GM21526 (cell line): ENCODE measurements at regions not wholly inside any gene's neighbourhood (a gene's known extent, or its start where the extent isn't known, plus 50 kb on each side); places are given as distances from the start of the nearest gene placed in this dataset.
"Not testable (repeated sequence)": the region's sequence is repeated elsewhere in the genome, so short reads cannot be mapped to it uniquely, and the experiment has no call there.

Experiments
- ATAC-seq: cut with Tn5 transposase; IDR thresholded peaks from one replicate; pipeline ENCODE4 v1.9.1; 2021; ENCODE audit warnings: moderate library complexity; ENCODE audit not compliant: unreplicated experiment, low FRiP score

DNA sequence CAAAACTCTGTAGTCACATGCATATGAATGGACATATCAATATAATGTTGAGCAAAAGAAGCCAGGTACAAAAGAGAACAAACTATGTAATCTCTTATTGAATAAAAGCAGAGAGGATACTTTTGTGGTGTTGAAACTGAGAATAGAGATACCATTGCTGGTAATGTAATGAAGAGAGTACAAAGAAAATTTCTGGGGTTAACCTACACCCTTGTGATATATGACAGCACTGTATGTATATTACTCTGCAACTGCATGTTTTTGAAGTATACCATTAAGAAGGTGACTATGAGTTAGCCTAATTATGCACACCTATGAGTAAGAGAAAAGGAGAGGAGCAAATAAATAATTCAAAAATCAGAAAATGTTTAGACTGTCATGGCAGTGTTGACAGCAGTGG lies 268.8 kb upstream of the DEFB112 start:
- no peak for ATAC-seq

DNA sequence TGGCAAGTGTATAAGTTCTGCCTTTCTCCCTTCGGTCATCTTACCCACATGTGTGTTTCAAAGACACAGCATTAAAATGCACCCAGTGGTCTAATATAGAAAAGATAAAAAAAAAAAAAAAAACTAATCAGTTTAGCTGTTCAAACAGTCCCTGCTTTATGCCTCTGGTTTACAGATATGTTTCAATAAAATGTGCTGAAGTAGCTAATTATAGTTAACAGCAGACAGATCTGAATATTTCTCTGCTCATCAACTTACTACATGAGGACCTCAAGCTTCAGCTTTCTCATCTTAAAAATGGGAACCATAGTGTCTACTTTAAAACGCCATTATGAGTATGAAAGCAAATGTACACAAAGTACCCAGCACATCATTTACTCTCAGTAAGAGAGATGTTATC lies 280.6 kb upstream of the DEFB112 start:
- no peak for ATAC-seq

DNA sequence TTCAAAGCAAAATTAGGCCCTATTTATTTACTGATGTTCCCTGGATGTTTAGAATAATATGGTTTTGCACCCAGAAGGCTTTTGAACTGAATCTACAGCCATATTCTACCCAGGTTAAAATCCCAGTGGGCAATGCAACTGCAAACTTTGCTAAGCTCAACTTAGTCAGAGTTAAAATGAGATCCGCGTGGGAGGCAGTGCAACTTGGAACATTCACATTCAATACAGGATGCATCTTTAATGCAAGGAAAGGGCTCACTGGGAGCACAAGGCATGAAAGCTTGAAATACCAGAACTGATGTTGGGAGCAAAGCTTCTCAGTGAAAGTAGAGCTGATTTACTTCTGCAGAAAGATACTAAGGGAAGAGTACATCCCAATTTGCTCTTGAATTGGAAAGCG lies 281.2 kb upstream of the DEFB112 start:
- no peak for ATAC-seq

DNA sequence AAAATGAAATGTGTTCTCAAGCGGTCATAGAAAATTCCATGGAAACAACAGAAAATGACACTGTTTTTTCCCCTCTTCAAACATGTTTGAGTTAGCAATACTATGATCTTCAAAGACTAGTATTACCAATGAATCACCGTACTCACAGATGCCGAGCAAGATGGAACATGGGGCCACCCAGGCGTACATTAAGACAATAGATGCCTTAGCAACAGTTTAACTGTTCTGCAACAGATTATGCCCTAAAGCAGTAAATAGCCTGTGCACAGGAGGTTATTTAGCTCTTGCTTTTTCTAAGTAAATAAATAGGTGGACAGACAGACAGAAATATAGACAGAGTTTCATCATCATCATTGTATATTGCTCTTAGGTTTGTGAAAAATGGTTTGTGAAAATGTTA lies 284.0 kb upstream of the DEFB112 start:
- ATAC-seq, result no peak

DNA sequence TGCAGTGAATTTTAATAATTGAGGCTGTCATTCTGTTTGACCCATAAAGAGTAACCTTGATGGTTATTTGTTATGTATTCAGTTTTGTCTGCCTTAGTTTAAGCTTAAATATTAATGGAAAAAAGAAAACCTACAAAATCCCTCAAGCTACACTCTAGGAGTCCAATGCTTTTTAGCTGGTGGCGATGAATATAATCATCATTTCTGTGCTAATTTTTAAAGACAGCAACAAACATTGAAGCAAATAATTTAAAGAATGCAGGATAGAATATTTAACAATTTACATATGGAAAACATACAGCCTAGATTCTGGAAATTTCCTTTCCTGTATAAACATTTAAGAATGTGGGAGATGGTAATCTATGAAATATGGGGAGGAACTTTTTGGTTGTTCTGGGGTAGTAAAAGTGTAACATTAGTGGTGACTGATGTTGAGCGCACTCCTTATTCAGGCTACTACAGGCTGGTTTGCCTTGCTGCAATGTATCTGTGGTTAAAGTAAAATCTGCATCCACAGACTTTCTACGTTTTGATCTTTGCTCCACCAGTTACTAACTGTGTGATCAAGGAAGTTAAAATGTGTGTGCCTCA lies 287.9 kb upstream of the DEFB112 start:
- ATAC-seq, result no peak

DNA sequence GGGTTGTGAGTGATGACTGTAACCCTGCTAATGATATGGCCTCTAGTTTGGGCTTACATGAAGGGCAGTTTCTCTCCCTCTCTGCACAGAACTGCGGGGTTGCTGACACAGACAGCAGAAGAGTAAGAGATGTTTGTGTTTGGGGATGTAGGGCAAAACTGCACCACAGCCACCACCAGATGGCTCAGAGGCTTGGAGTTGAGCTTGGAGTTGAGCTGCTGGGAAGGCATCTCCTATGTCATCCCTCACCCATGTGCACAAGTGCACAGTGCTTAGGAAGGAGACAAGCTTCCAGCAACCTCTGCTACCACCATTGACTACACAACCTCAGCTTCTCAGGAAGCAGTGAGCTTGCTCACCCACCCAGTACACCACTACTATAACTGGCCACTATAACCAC lies 303.9 kb upstream of the DEFB112 start:
- no peak for ATAC-seq

DNA sequence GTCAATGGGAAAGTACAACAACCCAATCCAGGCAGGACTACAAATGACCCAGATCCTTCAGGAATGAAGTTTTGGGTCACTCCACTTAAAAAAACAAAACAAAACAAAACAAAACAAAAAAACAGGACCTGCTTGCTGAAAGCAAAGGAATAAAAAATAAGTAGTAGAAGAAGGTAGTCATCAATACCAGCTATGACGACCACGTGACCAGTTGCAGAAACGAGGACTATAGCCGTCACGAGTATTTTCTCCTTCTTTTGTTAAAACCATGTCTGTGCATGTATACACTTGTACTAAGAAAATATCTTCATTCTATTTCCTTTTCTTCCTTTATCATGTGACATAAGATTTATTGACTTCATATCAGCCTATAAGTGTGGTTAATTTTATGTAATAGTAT lies 308.4 kb upstream of the DEFB112 start:
- ATAC-seq, result no peak

DNA sequence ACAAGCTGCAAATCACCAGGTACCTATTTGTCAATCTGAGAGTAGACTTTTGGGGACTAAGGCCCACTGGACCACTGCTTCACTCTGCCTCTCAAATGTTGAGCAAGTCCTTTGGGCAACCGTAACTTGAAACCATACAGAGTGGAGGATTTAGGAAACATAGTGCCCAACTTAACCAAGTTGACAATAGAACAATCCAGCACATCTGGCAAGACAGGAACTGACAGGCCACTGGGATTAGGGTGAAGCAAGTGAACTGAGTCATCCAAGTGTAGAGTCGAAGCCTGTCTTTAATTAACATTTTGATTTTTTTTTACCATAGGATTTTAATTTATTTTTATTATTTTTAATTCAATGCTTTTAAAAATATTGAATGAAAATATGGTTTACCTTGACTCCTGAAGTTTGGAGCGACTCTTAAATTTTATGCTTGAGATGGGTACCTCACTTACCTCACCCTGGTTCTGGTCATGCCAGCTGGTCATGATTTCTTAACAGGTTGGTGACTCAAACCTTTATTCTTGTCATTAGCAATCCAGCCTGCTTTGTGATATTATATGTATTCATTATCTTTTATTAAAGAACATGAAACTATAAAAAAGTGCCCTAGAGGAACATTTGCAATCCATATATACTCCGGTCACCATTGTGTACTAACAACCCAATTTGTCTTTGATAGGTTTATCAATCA lies 312.1 kb upstream of the DEFB112 start:
- no peak for ATAC-seq

DNA sequence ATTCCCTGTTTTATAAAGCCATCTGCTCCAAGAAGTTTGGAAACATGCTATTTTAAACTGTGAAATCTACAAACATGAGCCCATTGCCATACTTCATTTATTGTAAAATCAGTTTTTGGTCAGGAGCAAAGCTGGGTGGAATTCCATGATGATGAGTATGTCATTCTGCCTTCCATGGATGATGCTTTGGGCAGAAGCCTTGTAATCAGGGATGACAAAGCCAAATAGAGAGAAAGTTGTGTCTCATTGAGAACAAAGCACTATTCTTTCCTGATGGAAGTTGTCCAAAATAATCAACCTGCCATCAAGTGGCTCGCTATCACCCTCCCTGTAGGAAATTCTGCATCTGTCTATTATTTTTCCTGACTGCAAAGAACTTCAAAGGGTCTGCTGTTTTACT lies 313.0 kb upstream of the DEFB112 start:
- no peak for ATAC-seq

DNA sequence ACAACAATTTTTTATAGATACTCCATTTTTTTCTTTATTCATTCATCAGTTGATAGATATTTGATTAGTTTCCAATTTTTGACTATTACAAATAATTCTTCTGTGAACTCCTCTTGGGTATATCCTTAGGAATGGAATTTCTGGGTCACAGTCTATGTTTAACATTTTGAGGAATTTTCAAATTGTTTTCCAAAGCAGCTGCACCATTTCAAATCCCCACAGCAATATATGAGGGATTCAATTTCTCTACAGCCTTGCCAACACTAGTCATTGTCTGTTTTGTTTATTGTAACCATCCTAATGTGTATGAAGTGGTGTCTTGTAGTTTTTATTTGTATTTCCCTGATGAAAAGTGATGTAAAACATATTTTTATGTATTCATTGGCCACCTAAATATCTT lies 320.3 kb upstream of the DEFB112 start:
- ATAC-seq, result no peak

DNA sequence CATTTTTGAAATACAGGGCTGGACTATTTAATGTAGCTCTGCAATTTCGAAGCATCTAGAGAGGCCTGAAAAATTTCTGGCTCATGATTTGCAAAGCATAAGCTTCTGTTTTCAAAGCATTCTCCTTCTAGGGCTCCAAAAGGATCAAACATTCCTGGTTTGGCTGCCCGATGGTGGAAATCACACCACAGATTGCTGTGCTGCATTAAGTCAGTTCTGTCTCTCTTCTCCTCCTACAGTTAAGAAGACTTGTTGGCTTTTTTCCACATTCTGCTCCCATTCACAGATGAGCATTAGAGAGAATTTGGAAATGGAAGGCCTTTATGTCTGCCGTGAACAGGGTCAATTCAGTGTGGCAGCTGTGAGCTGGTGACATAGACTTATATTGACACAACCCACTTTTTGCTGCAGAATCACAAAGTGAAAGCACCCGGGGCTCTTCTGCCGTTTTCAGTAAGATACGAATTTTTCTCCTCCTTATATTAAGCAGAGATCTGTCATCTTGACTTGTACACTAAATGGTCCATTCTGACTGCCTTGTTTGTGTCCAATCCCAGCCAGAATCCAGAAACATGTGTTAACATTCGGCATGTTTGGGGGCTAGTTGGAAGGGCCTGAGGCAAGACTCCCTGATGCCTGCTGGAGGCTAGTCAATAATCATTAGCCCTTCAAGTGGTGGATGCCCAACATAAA lies 330.8 kb upstream of the DEFB112 start:
- no peak for ATAC-seq

DNA sequence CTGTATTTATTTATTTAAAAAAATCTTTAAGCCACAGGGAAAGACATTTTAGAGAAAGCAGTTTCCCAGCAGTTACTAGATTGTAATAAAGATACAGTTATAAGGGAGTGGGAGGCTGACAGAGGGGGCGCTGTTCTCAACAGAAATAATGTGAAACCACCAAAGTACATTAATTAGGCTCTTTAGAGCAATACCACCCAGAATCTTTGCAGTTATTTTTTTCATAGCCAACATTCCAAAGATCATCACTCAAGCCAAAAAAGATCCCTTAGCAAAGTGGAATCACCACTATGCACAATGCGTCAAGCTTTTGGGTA lies 331.3 kb upstream of the DEFB112 start:
- ATAC-seq, result no peak

DNA sequence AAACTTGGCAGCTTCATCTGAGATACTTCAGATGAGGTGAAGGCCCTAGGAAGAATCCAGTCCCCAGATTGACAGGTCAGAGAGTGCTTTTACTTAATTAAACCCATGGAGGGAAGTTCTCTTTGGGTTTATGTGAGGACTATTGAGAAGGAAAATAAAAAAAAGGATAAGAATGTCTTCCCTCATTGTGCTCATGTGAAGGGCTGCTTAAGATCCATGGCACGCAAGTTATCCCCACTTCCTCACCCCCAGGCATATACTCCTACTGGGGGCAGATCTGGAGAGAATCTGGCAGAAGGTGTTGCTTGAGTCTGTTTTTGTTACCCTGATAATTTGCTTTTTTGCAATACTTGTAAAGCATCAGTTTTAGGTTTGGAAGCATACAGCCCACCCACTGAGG lies 322.9 kb upstream of the TFAP2D start:
- ATAC-seq, result no peak

DNA sequence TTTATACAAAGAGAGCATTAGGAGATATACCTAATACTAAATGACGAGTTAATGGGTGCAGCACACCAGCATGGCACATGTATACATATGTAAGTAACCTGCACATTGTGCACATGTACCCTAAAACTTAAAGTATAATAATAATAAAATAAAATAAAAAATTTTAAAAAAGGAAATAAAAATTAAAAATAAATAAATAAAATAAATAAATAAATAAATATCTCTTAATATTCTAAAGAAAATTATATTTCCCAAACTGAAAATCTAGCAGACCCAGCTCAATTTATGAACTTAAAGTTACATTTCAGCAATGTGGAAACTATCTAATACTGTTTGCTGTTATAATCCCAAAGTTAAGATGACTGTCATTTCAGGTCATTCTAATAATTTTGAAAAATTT lies 319.2 kb upstream of the TFAP2D start:
- not testable (repeated sequence) for ATAC-seq

DNA sequence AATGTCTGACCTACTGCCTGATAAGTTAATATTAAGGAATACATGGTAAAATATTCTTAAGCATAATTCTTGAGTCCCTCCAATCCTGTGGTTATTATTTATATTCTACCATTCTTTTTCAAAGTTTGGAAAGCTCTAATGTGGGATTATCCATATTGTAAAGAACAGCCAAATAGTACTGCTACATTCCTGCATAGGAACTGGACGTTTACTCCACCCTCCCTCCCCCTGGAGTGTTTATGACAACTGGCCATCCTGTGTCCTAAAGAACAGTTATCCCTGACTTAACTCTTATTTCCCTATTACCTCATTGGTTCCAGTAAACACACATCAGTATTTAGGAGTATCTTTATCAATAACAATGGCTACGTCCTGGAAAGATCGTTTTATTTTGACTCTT lies 308.7 kb upstream of the TFAP2D start:
- ATAC-seq, result no peak

DNA sequence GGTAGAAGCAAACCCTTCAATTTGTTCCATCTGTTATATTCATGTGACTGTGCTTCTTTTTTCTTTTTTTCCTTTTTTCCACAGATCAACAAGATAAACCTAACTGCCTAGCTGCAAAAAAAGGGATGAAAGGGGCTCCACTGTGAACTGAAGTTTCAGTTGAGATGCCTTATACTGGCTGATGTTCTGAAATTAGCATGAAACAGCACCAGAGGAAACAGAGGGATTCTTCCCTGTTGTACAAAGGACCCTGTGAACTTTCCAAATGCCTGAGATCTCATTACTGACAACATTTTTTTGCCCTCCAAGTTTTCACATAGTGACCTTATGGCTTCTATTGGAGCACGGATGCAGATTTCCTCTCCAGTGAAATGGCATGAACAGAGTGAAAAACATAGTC lies 302.7 kb upstream of the TFAP2D start:
- ATAC-seq, result no peak

DNA sequence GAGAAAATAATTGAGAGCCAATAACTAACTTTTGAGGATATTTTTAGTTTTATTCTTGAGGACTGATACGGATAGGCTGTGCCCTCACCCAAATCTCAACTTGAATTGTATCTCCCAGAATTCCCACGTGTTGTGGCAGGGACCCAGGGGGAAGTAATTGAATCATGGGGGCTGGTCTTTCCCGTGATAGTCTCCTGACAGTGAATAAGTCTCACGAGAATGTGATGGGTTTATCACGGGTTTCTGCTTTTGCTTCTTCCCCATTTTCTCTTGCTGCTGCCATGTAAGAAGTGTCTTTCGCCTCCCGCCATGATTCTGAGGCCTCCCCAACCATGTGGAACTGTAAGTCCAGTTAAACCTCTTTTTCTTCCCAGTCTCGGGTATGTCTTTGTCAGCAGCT lies 292.3 kb upstream of the TFAP2D start:
- not testable (repeated sequence) for ATAC-seq

DNA sequence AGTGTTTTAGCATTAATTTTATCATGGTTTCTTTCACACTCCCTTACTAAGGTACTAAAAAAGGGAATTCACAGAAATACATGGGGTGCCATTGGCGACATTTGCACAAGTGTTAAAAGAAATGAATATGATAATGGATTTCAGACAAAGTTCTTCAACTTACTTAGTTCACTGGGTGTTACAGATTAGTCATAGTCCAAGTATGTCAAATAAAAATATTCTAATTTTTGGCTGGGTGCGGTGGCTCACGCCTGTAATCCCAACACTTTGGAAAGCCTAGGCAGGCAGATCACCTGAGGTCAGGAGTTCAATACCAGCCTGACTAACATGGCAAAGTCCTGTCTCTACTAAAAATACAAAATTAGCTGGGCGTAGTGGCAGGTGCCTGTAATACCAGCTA lies 286.1 kb upstream of the TFAP2D start:
- ATAC-seq, result no peak

DNA sequence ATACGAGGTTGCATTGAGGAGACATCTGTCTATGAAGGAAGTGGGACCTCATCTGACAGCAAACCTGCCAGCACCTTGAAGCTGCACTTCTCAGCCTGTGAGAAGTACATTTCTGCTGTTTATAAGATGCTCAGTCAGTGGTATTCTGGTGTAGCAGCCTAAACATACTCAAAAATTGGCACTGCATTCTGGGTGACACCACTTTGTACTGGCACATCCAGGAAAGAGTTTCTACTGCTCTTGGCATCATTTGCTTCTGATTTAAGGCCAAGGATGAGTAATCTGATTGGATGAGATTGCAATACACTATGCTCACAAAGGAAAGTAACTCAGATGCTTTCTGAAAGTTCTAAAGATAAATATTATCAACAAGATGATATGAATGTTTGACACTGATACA lies 275.4 kb upstream of the TFAP2D start:
- no peak for ATAC-seq

DNA sequence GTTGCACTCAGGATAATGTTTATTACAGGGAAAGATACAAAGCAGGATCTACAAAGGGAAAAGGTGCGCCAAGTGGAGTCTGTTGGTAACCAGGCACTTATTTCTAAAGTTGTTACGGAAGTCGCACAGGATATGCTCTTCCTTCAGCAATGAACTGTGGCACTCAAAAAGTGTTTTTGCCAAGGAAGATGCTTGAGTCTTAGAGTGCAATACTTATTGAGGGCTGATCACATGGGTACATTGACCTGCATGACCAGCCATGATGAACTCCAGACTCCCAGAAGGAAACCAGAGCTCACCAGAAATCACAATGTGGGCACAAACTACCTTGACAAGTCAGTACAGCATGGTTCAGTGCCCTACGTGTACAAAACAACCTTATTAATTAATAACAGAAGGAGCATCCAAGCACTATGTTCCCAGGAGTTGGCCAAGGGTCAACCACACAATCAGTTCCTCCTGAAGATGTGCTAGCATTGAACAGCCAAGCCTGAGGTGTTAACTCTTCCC lies 270.7 kb upstream of the TFAP2D start:
- ATAC-seq, result no peak

DNA sequence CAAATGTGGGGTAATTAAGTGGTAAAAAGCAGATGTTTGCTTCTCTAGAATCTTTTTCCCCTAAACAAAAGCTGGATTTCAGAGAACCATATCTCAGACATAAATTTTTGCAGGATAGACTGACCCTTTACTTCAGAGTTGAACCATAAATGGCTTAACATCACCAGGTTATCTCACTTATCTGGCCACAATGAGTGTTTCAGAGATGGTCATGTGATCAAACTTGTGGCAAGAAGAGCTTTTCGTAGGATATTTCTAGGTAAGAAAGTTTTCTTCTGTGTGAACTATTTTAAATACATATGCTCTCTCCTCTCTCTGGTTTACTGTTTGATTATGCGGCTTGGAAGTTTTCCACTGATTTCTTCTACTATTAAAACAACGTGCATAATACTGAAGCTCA lies 270.2 kb upstream of the TFAP2D start:
- ATAC-seq, result no peak

DNA sequence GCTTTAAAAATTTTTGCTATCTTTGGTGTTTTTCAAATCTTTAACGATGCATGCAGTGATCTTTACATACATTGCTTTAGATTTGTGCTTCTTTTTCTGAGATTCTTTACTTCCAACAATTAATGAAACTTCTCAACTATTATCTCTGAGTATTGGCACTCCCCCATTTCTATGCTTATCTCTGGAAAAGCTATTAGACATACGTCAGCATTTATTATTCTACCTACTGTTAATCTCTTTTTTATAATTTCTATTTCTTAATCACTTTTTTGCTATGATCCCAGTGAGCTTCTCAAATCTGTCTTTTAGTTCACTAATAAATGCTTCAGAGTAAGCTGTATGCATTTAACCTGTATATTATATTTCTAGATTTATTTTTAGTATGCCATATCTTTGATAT lies 264.2 kb upstream of the TFAP2D start:
- ATAC-seq, result no peak
